SK-N-SH (cell line): ENCODE measurements at regions not wholly inside any gene's neighbourhood (a gene's known extent, or its start where the extent isn't known, plus 50 kb on each side); places are given as distances from the start of the nearest gene placed in this dataset.

Experiments
- CTCF ChIA-PET: fragments of 300-600, 350-600 bp; formaldehyde crosslinking; extraction: SDS; loops from one replicate; lab custom pipeline; 2021; lab: Yijun Ruan, JAX
- POLR2A ChIA-PET: fragments of 350-600 bp; sonication (Branson Sonifier 250); formaldehyde crosslinking; extraction: SDS; loops from one replicate; lab custom pipeline; 2020; ENCODE audit warnings: antibody characterized with exemption, inconsistent platforms; lab: Yijun Ruan, JAX
- DNase-seq: peaks from one replicate; pipeline ENCODE4 v3.0.0; 2012
- H2AFZ ChIP-seq: fragments of 200-600 bp; sonication (generic); 2 replicates; pipeline ENCODE4 v1.8.1; 2016; ENCODE audit warnings: antibody characterized with exemption, mild to moderate bottlenecking, low read depth
- H3F3A ChIP-seq: fragments of 200-600 bp; sonication (generic); replicated peaks from 2 replicates; pipeline ENCODE3; 2016; ENCODE audit warnings: antibody characterized with exemption, mild to moderate bottlenecking; ENCODE audit not compliant: insufficient read depth
- H3K27ac ChIP-seq, 2 experiments: fragments of 200-500 bp in 1 of 2; fragments of 200-600 bp in 1 of 2; sonication (Bioruptor generic) in 1 of 2; sonication (generic), shearing (Covaris generic) in 1 of 2; 2 replicates each; pipeline versions ENCODE4 v1.5.1 to v1.6.1; 2014 to 2016; ENCODE audit warnings: low read depth in 2 of 2, inconsistent platforms in 1 of 2, low read length in 1 of 2, mild to moderate bottlenecking in 1 of 2, mixed read lengths in 1 of 2
- H3K27me3 ChIP-seq: fragments of 200-600 bp; sonication (generic), shearing (Covaris generic); 2 replicates; pipeline ENCODE4 v1.6.1; 2016; ENCODE audit warnings: mixed run types; ENCODE audit not compliant: insufficient read depth
- H3K36me3 ChIP-seq, 2 experiments: fragments of 200-500 bp in 1 of 2; fragments of 200-600 bp in 1 of 2; sonication (Bioruptor generic) in 1 of 2; sonication (generic) in 1 of 2; replicated peaks in 1 of 2; 2 replicates each; pipeline versions ENCODE3 to v1.5.1; 2014 to 2016; ENCODE audit warnings: low read length in 1 of 2, mild to moderate bottlenecking in 1 of 2; ENCODE audit not compliant: insufficient read depth in 2 of 2, control insufficient read depth in 1 of 2
- H3K4me1 ChIP-seq, 2 experiments: fragments of 200-500 bp in 1 of 2; fragments of 200-600 bp in 1 of 2; sonication (Bioruptor generic) in 1 of 2; sonication (generic), shearing (Covaris generic) in 1 of 2; 2 replicates each; pipeline versions ENCODE4 v1.5.1 to v1.6.1; 2014 to 2016; ENCODE audit warnings: low read depth in 1 of 2, low read length in 1 of 2, mixed run types in 1 of 2; ENCODE audit not compliant: insufficient read depth in 2 of 2, control insufficient read depth in 1 of 2
- H3K4me2 ChIP-seq: fragments of 200-600 bp; sonication (generic), shearing (Covaris generic); 2 replicates; pipeline ENCODE4 v1.6.1; 2017; ENCODE audit warnings: mixed run types
- H3K4me3 ChIP-seq, 2 experiments: fragments of 200-500 bp in 1 of 2; fragments of 200-600 bp in 1 of 2; sonication (Bioruptor generic) in 1 of 2; sonication (generic), shearing (Covaris generic) in 1 of 2; 2 replicates each; pipeline versions ENCODE4 v1.5.1 to v1.8.1; 2014 to 2016; ENCODE audit warnings: low read depth in 2 of 2, inconsistent platforms in 1 of 2, low read length in 1 of 2, mild to moderate bottlenecking in 1 of 2, mixed read lengths in 1 of 2, moderate library complexity in 1 of 2
- H3K79me2 ChIP-seq: fragments of 200-600 bp; sonication (generic); 2 replicates; pipeline ENCODE4 v1.8.1; 2017; ENCODE audit warnings: mild to moderate bottlenecking; ENCODE audit not compliant: insufficient read depth
- H3K9ac ChIP-seq: fragments of 200-600 bp; sonication (generic); 2 replicates; pipeline ENCODE4 v1.6.1; 2017; ENCODE audit warnings: mixed run types
- H3K9me2 ChIP-seq: fragments of 200-600 bp; sonication (generic); 2 replicates; pipeline ENCODE4 v1.6.1; 2017; ENCODE audit warnings: mixed run types
- H3K9me3 ChIP-seq: fragments of 200-600 bp; sonication (generic); 2 replicates; pipeline ENCODE4 v1.6.1; 2017; ENCODE audit warnings: mixed run types, mild to moderate bottlenecking, moderate library complexity
- H4K20me1 ChIP-seq: fragments of 200-600 bp; sonication (generic); 2 replicates; pipeline ENCODE4 v1.6.1; 2017; ENCODE audit warnings: mild to moderate bottlenecking, mixed run types; ENCODE audit not compliant: insufficient read depth
- ELF1 ChIP-seq: IDR thresholded peaks from 2 replicates; pipeline ENCODE4 v1.4.0; 2012
- EP300 ChIP-seq, 2 experiments: IDR thresholded peaks; 2 replicates each; pipeline versions ENCODE4 v1.4.0 to v1.6.1; 2012; ENCODE audit warnings: borderline replicate concordance in 1 of 2, low read depth in 1 of 2, low read length in 1 of 2
- FOSL2 ChIP-seq: IDR thresholded peaks from 2 replicates; pipeline ENCODE4 v1.4.0; 2012; ENCODE audit warnings: low read depth, mild to moderate bottlenecking, moderate library complexity, borderline replicate concordance
- GATA2 ChIP-seq: sonication (generic); formaldehyde crosslinking; IDR thresholded peaks from 2 replicates; pipeline ENCODE4 v1.5.0; 2020; ENCODE audit warnings: mild to moderate bottlenecking, missing genetic modification reagents
- JUND ChIP-seq: IDR thresholded peaks from 2 replicates; pipeline ENCODE4 v1.4.0; 2012
- MXI1 ChIP-seq: IDR thresholded peaks from 2 replicates; pipeline ENCODE4 v1.6.1; 2012; ENCODE audit warnings: mild to moderate bottlenecking, low read depth, low read length, improper control_type of control experiment
- NFIC ChIP-seq: IDR thresholded peaks from 2 replicates; pipeline ENCODE4 v1.4.0; 2012; ENCODE audit warnings: borderline replicate concordance
- NRF1 ChIP-seq: IDR thresholded peaks from 2 replicates; pipeline ENCODE4 v1.6.1; 2012; ENCODE audit warnings: low read depth, mild to moderate bottlenecking, low read length
- RAD21 ChIP-seq: IDR thresholded peaks from 2 replicates; pipeline ENCODE4 v1.6.1; 2012; ENCODE audit warnings: mild to moderate bottlenecking, low read length
- RCOR1 ChIP-seq: fragments of 150-350 bp; IDR thresholded peaks from 2 replicates; pipeline ENCODE4 v1.6.1; 2017; ENCODE audit warnings: antibody characterized with exemption, low read length
- RXRA ChIP-seq: IDR thresholded peaks from 2 replicates; pipeline ENCODE4 v1.4.0; 2012; ENCODE audit warnings: low read depth, mild to moderate bottlenecking, borderline replicate concordance
- TAF1 ChIP-seq: IDR thresholded peaks from 2 replicates; pipeline ENCODE4 v1.6.1; 2012; ENCODE audit warnings: low read depth, mild to moderate bottlenecking, low read length, moderate library complexity, borderline replicate concordance
- TCF12 ChIP-seq: IDR thresholded peaks from 2 replicates; pipeline ENCODE4 v1.4.0; 2012
- TEAD4 ChIP-seq: IDR thresholded peaks from 2 replicates; pipeline ENCODE4 v1.4.0; 2012; ENCODE audit warnings: mild to moderate bottlenecking, borderline replicate concordance; ENCODE audit not compliant: insufficient read depth
- WGBS: methylation state at CpG from one replicate; pipeline ENCODE4 v1.1.6; 2017; ENCODE audit warnings: low lambda C conversion rate; 5-methylcytosine and 5-hydroxymethylcytosine counted together
- TF ChIP-seq, protein P1 (sequence below): IDR thresholded peaks from 2 replicates; pipeline ENCODE4; 2012
- TF ChIP-seq, protein P2 (sequence below): IDR thresholded peaks from 2 replicates; pipeline ENCODE4 v1.6.1; 2012; ENCODE audit warnings: mild to moderate bottlenecking, low read depth, low read length, moderate library complexity
- TF ChIP-seq, protein P3 (sequence below): fragments of 150-350 bp; IDR thresholded peaks from 2 replicates; pipeline ENCODE4 v1.6.1; 2017; ENCODE audit warnings: antibody characterized with exemption, low read length, low read depth, borderline replicate concordance

DNA sequence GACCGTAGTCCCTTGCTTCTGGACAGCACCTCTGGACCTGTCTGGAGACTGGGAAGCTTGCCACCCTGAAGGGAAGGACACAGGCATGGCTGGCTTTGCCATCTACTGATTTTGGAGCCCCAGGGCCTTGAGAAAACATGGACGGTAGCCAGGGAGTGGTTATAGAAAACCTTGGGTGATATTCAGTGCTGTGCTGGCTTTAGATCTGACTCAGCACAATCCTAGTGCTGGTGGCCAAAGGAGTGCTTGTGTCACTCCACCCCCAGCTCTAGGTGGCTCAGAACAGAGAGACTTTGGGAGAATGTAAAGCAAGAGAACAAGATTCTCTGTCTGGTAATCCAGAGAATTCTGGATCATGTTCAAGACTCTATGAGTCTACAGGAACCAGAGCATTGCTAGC, 214.5 kb upstream of the IGF1 start:
- whole genome bisulfite sequencing: 12% methylated on average over 2 of the region's 2 CpGs
- no peaks in the 10 kb centered on the region for H3K4me1 ChIP-seq
- POLR2A ChIA-PET: no interaction called here

DNA sequence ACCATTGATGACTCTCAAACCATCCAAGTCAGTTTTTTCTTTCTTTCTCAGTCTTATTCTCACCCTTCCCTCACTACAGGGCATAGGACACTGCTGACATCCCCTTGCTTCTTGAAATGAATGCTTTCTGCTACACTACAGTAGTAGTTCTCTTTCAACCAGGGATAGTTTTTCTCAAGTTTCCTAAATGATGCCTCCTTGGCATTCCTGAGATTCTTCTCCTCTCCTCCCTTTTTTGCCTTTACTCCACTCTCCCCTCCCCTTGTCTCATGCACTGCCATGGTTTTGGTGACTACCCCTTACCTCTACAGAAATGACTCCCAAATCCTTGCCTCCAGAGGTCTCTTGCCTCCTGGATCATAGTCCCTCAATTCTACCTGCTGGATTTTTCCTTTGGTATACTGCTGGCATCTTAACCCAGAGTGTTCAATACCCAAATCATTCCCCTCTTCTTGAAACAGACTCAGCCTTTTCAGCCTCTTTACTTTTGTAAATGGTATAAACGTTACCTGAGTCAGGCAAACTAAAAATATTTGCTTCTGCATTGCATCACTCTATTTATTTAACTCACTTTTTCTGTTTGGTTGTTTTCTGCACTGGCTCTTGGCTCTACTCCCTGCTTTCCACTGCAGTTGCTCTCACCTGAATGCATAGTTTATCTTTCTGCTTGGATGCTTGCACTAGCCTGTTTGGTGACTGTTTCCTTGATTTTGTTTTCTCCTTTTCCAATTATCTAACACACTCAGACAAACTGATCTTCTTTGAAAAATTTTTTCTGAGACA, 211.6 kb upstream of the IGF1 start:
- H3K79me2 ChIP-seq: no peaks in the 10 kb centered on the region
- no peaks in the 10 kb centered on the region for H4K20me1 ChIP-seq
- H3F3A ChIP-seq: no peaks in the 10 kb centered on the region
- H3K9me2 ChIP-seq: no peaks in the 10 kb centered on the region
- no peak overlapping the region for H3K27ac ChIP-seq
- no peak overlapping the region for H3K4me2 ChIP-seq
- WGBS: 11% methylated on average over 1 of the region's 1 CpG
- no peak overlapping the region for H2AFZ ChIP-seq
- ChIA-PET CTCF (no interaction called here), POLR2A (no interaction called here)
- no peak for DNase-seq
- TF ChIP-seq, protein P1, sequence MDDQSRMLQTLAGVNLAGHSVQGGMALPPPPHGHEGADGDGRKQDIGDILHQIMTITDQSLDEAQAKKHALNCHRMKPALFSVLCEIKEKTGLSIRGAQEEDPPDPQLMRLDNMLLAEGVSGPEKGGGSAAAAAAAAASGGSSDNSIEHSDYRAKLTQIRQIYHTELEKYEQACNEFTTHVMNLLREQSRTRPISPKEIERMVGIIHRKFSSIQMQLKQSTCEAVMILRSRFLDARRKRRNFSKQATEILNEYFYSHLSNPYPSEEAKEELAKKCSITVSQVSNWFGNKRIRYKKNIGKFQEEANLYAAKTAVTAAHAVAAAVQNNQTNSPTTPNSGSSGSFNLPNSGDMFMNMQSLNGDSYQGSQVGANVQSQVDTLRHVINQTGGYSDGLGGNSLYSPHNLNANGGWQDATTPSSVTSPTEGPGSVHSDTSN: no peak
- TF ChIP-seq RXRA: no peak
- no peak for TF ChIP-seq JUND
- TF ChIP-seq TEAD4: no peak
- TF ChIP-seq RCOR1: no peak
- no peak for TF ChIP-seq ELF1
- TF ChIP-seq RAD21: no peak
- TF ChIP-seq, protein P2, sequence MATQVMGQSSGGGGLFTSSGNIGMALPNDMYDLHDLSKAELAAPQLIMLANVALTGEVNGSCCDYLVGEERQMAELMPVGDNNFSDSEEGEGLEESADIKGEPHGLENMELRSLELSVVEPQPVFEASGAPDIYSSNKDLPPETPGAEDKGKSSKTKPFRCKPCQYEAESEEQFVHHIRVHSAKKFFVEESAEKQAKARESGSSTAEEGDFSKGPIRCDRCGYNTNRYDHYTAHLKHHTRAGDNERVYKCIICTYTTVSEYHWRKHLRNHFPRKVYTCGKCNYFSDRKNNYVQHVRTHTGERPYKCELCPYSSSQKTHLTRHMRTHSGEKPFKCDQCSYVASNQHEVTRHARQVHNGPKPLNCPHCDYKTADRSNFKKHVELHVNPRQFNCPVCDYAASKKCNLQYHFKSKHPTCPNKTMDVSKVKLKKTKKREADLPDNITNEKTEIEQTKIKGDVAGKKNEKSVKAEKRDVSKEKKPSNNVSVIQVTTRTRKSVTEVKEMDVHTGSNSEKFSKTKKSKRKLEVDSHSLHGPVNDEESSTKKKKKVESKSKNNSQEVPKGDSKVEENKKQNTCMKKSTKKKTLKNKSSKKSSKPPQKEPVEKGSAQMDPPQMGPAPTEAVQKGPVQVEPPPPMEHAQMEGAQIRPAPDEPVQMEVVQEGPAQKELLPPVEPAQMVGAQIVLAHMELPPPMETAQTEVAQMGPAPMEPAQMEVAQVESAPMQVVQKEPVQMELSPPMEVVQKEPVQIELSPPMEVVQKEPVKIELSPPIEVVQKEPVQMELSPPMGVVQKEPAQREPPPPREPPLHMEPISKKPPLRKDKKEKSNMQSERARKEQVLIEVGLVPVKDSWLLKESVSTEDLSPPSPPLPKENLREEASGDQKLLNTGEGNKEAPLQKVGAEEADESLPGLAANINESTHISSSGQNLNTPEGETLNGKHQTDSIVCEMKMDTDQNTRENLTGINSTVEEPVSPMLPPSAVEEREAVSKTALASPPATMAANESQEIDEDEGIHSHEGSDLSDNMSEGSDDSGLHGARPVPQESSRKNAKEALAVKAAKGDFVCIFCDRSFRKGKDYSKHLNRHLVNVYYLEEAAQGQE: no peak
- no peak for TF ChIP-seq FOSL2
- no peak for TF ChIP-seq EP300 (IDR thresholded peaks at IDR 0.05; ENCODE audit: borderline replicate concordance in 1 of 2, low read depth in 1 of 2, low read length in 1 of 2)
- no peak for TF ChIP-seq GATA2 (CRISPR knock-in tag)
- H3K4me1 ChIP-seq: no peaks in the 10 kb centered on the region
- no peaks in the 10 kb centered on the region; the same call in 1 of the 2 replicates for H3K9me3 ChIP-seq
- no peaks in the 10 kb centered on the region for H3K36me3 ChIP-seq
- no peaks in the 10 kb centered on the region for H3K27me3 ChIP-seq
- no peak overlapping the region for H3K9ac ChIP-seq
- H3K4me3 ChIP-seq: no peak overlapping the region

More for the DNA sequence above, 214.5 kb upstream of the IGF1 start:
- H3K9me2 ChIP-seq: no peaks in the 10 kb centered on the region
- H3K4me2 ChIP-seq: no peak overlapping the region
- no peak overlapping the region for H3K4me3 ChIP-seq
- no peaks in the 10 kb centered on the region for H3F3A ChIP-seq
- H4K20me1 ChIP-seq: no peaks in the 10 kb centered on the region
- no peaks in the 10 kb centered on the region for H3K79me2 ChIP-seq
- H3K27me3 ChIP-seq: no peaks in the 10 kb centered on the region
- no peak for DNase-seq
- H2AFZ ChIP-seq: no peak overlapping the region
- no peaks in the 10 kb centered on the region for H3K36me3 ChIP-seq
- no peak overlapping the region for H3K27ac ChIP-seq
- H3K9me3 ChIP-seq: no peaks in the 10 kb centered on the region; the same call in 1 of the 2 replicates
- H3K9ac ChIP-seq: no peak overlapping the region
- CTCF ChIA-PET: interaction anchor here (0.7 kb wide), 1 partner anchor 122 kb away, joined by 3 read pairs; no protein-coding TSS in a partner anchor
- TF ChIP-seq MXI1 (no peak), TCF12 (no peak), TAF1 (no peak), RAD21 (no peak), ELF1 (no peak), NRF1 (no peak), FOSL2 (no peak), EP300 (IDR thresholded peaks at IDR 0.05; ENCODE audit: borderline replicate concordance in 1 of 2, low read depth in 1 of 2, low read length in 1 of 2) (no peak), NFIC (no peak)
- TF ChIP-seq, protein P3, sequence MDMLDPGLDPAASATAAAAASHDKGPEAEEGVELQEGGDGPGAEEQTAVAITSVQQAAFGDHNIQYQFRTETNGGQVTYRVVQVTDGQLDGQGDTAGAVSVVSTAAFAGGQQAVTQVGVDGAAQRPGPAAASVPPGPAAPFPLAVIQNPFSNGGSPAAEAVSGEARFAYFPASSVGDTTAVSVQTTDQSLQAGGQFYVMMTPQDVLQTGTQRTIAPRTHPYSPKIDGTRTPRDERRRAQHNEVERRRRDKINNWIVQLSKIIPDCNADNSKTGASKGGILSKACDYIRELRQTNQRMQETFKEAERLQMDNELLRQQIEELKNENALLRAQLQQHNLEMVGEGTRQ: no peak
